Transverse colon (tissue), 4 donors: ENCODE measurements at regions not wholly inside any gene's neighbourhood (a gene's known extent, or its start where the extent isn't known, plus 50 kb on each side); places are given as distances from the start of the nearest gene placed in this dataset.

Experiments used
- CTCF ChIP-seq, 5 experiments: fragments of 200-600 bp in 3 of 5; fragments of 450-650 bp in 2 of 5; sonication (generic) in 3 of 5; IDR thresholded peaks; 1 replicate in 2 of 5; 2 replicates in 3 of 5; pipeline ENCODE4 v1.5.1; 2016 to 2017; ENCODE audit warnings: antibody characterized with exemption in 5 of 5, inconsistent platforms in 3 of 5, mild to moderate bottlenecking in 2 of 5, moderate library complexity in 1 of 5
- POLR2A ChIP-seq: fragments of 450-650 bp; IDR thresholded peaks from one replicate; pipeline ENCODE4 v1.6.1; 2016; ENCODE audit warnings: antibody characterized with exemption, mild to moderate bottlenecking, moderate library complexity
- POLR2AphosphoS5 ChIP-seq, 3 donors: sonication (generic); formaldehyde crosslinking; IDR thresholded peaks; one replicate each; pipeline ENCODE4 v1.6.1; 2016; ENCODE audit warnings: antibody characterized with exemption in 3 of 3

- TF ChIP-seq CTCF (IDR thresholded peaks at IDR 0.05) (no peak), POLR2AphosphoS5 (IDR thresholded peaks at IDR 0.05) (no peak), POLR2A (no peak)
Observed at GRCh38 chr10:124342136-124342820, 76.4 kb downstream of the OAT start.
